ENCODE measurements at regions not wholly inside any gene's neighbourhood (a gene's known extent, or its start where the extent isn't known, plus 50 kb on each side); places are given as distances from the start of the nearest gene placed in this dataset.

DNA sequence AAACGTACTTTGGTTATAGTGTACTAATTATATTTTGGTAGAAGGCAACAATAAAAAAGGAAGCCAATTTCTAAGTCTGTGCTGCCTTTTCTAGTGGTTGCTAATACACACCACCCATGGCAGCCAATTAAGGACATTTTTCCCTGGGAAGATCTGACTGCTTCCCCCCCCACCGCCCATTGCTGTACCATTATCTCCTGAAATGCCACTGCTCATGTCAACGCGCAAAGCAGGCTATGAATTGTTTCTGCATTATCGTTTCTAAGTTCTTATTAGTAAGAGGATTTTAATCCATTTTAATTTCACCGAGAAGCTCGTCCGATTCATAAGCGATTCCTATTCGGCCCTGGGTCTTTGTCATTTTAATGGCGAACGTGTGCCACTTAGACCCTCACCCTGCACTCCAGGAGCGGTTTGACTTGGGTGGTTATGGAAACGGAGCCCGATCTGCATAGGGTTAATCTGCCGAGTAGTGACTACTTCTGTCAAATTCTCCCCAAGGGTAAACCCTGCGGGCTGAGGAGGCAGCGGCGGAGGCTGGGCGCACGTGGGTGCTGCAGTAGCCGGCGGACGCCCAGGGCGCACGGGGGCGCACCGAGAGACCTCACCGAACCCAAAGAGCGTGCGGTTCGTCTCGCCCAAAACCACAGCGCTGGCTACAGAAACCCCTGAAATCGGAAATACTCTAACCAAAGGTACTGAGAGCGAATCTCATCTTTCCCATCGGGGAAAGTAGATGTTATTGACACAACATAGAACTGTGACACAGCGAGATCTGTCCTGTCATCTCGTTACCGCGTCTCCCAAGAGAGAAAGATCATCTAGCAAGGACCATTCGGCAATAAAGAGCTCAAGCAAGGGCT is 55.8 kb upstream of the SHC3 start:
- TF ChIP-seq, protein P1, sequence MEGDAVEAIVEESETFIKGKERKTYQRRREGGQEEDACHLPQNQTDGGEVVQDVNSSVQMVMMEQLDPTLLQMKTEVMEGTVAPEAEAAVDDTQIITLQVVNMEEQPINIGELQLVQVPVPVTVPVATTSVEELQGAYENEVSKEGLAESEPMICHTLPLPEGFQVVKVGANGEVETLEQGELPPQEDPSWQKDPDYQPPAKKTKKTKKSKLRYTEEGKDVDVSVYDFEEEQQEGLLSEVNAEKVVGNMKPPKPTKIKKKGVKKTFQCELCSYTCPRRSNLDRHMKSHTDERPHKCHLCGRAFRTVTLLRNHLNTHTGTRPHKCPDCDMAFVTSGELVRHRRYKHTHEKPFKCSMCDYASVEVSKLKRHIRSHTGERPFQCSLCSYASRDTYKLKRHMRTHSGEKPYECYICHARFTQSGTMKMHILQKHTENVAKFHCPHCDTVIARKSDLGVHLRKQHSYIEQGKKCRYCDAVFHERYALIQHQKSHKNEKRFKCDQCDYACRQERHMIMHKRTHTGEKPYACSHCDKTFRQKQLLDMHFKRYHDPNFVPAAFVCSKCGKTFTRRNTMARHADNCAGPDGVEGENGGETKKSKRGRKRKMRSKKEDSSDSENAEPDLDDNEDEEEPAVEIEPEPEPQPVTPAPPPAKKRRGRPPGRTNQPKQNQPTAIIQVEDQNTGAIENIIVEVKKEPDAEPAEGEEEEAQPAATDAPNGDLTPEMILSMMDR (IDR thresholded peaks at IDR 0.05; ENCODE audit: insufficient read depth, low read length), result no peak
- peak overlapping the region; percentile 25 for H3K4me3 ChIP-seq (ENCODE audit: low read depth, low read length)
- DNase-seq (ENCODE audit: low read depth), result peak; percentile 12

DNA sequence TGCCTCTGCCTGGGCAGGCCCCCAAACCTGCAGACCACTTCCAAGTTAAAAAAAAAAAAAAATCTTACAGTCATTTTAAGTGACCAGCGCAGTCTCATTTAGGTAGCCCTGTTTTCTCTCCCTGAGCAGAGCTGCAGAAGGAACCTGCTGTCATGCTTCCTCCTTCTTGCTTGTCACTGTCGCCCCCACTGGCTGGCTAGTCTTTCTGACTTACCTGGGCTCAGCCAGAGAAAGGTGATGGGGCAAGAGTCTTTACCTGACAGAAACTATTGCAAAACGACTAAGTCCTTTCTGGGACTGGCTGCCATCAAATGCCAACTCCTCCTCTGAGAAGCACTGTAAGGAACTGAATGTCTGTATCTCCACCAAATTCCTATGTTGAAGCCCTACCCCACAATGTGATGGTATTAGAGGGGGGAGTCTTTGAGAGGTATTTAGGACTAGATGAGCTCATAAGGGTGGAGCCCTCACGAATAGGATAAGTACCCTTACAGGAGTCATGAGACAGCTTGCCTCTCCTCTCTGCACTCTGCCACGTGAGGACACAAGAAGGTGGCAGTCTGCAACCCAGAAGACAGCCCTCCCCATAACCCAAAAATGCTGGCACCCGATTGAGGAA is 58.4 kb upstream of the SHC3 start:
- TF ChIP-seq, protein P1 (IDR thresholded peaks at IDR 0.05; ENCODE audit: insufficient read depth, low read length), result no peak
- no peak overlapping the region for H3K4me3 ChIP-seq (ENCODE audit: low read depth, low read length)
- DNase-seq (ENCODE audit: low read depth), result no peak

DNA sequence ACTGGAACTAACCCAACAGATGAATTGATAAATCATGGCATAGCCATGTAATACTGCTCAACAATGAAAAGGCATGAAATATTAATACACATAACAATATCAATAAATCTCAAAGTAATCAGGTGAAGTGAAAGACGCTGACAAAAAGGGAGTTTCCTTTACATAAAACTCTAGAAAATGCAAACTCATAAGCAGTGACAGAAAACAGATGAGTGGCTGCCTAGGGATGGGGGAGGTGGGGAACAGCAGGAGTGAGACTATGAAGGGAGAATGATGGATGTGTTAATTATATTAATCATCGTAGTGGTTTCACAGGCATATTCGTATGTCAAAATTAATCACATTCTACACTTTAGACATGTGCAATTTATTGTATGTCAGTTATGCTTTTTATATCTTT is 59.8 kb upstream of the SHC3 start:
- TF ChIP-seq, protein P1 (IDR thresholded peaks at IDR 0.05; ENCODE audit: insufficient read depth, low read length), result no peak
- no peak overlapping the region for H3K4me3 ChIP-seq (ENCODE audit: low read depth, low read length)
- no peak for DNase-seq (ENCODE audit: low read depth)

DNA sequence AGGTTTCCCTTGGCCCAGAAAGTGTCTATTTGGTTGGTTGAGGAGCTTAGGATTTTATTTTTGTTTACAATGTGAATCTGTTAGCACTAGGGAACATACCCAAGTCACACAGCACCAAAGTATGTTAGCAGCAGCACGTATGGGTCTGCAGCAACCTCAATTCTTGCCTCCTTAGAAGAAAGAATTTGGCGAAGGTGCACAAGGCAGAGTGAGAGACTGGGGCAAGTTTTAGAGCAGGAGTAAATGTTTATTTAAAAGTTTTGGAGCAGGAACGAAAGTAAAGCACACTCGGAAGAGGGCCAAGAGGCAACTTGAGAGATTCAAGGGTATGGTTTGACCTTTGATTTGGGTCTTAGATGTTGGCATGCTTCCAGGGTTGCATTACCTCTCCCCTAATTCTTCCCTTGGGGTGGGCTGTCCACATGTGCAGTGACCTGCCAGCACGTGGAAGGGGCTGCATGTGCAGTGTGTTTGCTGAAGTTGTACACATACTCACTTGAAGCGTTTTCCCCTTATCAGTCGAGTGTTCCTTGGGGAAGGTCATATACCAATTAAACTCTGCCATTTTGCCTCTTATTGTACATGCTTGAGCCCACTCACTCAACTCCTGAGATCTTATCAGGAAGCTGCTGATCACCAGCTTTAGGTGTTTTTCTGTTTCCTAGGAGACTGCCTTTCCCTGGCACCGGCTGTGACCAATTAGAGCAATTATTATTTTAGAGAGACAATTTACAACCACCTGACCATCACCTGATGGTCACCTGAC is 64.9 kb upstream of the SHC3 start:
- DNase-seq (ENCODE audit: low read depth), result no peak
- TF ChIP-seq, protein P1 (IDR thresholded peaks at IDR 0.05; ENCODE audit: insufficient read depth, low read length), result no peak
- H3K4me3 ChIP-seq (ENCODE audit: low read depth, low read length), result no peak overlapping the region

DNA sequence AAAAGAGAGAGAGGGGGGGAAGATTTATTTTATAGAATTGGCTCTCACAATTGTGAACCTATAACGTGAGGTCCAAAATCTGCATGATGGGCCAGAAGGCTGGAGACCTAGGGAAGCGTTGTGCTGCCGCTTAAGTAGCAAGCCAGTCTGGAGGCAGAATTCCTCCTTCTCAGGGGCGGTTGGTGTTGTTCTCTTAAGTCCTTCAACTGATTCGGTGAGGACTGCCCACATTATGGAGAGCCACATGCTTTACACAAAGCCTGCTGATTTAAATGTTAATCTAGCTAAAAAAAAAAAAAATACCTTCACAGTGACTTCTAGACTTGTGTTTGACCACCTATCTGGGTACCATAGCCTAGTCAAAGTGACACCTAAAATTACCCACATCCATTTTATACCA is 64.2 kb upstream of the CKS2 start:
- TF ChIP-seq, protein P1 (IDR thresholded peaks at IDR 0.05; ENCODE audit: insufficient read depth, low read length), result no peak
- DNase-seq (ENCODE audit: low read depth), result no peak
- H3K4me3 ChIP-seq (ENCODE audit: low read depth, low read length), result no peak overlapping the region

DNA sequence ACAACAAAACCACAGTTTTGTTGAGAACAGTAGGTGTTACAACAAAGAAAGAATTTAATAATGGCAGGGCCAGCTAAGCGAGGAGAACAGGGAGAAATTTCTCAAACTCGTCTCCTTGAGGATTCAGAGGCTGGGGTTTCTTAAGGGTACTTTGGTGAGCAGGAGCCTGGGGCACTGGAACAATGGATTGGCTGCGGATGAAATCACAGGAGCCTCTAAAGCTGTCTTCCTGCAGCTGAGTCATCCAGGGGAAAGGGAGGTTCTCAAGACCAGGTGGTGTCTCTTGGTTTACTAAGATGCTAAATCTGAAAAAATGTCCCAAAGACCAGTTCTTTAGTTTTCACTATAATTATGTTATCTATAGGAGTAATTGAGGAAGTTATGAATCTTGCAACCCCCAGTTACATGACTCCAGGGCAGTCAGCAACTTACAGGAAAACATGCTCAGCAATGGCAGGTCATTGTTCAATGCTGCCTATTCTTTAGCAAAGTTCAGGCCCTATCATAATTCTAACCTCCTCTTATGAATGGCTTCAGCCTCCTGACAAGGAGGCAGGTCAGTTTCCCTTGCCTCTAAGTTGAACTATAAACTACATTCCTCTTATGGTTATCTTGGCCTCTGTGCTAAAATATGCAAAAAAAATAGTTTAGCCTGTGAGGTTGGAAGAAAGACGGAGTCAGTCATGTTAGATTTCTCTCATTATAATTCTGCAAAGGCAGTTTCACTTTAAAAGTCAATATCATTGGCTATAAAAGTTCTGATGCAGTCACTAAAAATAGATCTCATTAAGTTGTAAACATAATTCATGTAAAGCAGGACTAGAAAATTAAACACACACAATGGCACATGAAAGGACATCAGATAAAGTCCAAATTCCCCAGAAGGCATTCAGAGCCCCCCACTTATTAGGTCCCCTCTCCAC is 63.3 kb upstream of the CKS2 start:
- DNase-seq (ENCODE audit: low read depth), result peak; percentile 30
- no peak overlapping the region for H3K4me3 ChIP-seq (ENCODE audit: low read depth, low read length)
- TF ChIP-seq, protein P1 (IDR thresholded peaks at IDR 0.05; ENCODE audit: insufficient read depth, low read length), result no peak
